ENCODE measurements at regions not wholly inside any gene's neighbourhood (a gene's known extent, or its start where the extent isn't known, plus 50 kb on each side); places are given as distances from the start of the nearest gene placed in this dataset.

GRCh38 chr10:44724415-44725174, 186.5 kb upstream of the TMEM72 start:
- TF ChIP-seq TAF1 (IDR thresholded peaks at IDR 0.05; ENCODE audit: low read depth) (no peak), CEBPB (IDR thresholded peaks at IDR 0.05) (no peak), RAD21 (IDR thresholded peaks at IDR 0.05; ENCODE audit: low read depth) (no peak), YY1 (IDR thresholded peaks at IDR 0.05; ENCODE audit: low read depth) (no peak)
